ENCODE measurements at regions not wholly inside any gene's neighbourhood (a gene's known extent, or its start where the extent isn't known, plus 50 kb on each side); places are given as distances from the start of the nearest gene placed in this dataset.

- TF ChIP-seq HOXA7 (CRISPR knock-in tag; IDR thresholded peaks at IDR 0.05) (no peak), ZNF302 (CRISPR knock-in tag; IDR thresholded peaks at IDR 0.05) (no peak), POLR2A (IDR thresholded peaks at IDR 0.05; ENCODE audit: low read length) (no peak), CEBPB (IDR thresholded peaks at IDR 0.05) (no peak)
- TF ChIP-seq, protein P1, sequence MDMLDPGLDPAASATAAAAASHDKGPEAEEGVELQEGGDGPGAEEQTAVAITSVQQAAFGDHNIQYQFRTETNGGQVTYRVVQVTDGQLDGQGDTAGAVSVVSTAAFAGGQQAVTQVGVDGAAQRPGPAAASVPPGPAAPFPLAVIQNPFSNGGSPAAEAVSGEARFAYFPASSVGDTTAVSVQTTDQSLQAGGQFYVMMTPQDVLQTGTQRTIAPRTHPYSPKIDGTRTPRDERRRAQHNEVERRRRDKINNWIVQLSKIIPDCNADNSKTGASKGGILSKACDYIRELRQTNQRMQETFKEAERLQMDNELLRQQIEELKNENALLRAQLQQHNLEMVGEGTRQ (IDR thresholded peaks at IDR 0.05), result no peak
- TF ChIP-seq, protein P2, sequence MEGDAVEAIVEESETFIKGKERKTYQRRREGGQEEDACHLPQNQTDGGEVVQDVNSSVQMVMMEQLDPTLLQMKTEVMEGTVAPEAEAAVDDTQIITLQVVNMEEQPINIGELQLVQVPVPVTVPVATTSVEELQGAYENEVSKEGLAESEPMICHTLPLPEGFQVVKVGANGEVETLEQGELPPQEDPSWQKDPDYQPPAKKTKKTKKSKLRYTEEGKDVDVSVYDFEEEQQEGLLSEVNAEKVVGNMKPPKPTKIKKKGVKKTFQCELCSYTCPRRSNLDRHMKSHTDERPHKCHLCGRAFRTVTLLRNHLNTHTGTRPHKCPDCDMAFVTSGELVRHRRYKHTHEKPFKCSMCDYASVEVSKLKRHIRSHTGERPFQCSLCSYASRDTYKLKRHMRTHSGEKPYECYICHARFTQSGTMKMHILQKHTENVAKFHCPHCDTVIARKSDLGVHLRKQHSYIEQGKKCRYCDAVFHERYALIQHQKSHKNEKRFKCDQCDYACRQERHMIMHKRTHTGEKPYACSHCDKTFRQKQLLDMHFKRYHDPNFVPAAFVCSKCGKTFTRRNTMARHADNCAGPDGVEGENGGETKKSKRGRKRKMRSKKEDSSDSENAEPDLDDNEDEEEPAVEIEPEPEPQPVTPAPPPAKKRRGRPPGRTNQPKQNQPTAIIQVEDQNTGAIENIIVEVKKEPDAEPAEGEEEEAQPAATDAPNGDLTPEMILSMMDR (IDR thresholded peaks at IDR 0.05), result no peak
Observed at GRCh38 chr5:16311666-16312065, 132.1 kb upstream of the MARCHF11 start.
